ENCODE measurements at regions not wholly inside any gene's neighbourhood (a gene's known extent, or its start where the extent isn't known, plus 50 kb on each side); places are given as distances from the start of the nearest gene placed in this dataset.

DNA sequence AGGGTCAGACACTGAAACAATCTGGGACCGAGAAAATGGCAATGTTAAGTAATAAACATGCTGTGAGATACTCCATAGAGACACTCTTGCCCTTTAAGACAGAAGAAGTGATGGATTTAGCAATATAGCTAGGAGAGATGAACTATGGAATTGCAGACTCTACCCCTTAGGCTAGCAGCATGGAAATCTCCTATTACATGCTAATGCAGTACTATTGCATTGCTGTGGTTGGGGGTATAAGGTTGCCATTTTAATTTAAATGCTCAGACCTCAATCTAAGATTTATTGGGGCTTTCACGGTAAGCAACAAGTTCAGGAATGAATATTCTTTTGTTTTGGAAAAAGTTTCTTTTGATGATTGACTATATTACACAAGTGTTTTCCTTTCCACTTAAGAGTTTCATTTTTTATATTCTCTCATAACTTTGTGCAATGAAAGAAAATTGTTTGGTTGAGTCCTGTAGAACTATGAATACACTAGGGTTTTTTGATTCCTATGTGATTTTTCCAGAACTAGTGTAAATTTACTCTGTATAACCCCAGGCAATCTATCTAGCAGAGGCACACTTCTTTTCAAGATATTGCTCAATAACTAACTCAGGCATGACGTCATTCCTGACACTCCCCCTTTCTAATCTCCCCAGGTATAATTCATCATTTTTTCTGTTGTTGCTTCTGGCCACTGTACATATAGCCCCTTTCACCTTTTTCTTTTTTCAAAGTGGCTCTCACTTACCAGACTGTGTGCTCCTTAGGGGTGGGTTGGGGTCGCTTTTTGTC, 394.7 kb upstream of the KLF12 start:
- TF ChIP-seq, protein P1, sequence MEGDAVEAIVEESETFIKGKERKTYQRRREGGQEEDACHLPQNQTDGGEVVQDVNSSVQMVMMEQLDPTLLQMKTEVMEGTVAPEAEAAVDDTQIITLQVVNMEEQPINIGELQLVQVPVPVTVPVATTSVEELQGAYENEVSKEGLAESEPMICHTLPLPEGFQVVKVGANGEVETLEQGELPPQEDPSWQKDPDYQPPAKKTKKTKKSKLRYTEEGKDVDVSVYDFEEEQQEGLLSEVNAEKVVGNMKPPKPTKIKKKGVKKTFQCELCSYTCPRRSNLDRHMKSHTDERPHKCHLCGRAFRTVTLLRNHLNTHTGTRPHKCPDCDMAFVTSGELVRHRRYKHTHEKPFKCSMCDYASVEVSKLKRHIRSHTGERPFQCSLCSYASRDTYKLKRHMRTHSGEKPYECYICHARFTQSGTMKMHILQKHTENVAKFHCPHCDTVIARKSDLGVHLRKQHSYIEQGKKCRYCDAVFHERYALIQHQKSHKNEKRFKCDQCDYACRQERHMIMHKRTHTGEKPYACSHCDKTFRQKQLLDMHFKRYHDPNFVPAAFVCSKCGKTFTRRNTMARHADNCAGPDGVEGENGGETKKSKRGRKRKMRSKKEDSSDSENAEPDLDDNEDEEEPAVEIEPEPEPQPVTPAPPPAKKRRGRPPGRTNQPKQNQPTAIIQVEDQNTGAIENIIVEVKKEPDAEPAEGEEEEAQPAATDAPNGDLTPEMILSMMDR (IDR thresholded peaks at IDR 0.05), result no peak
- no peak for TF ChIP-seq POLR2A (IDR thresholded peaks at IDR 0.05)
- TF ChIP-seq EP300 (IDR thresholded peaks at IDR 0.05), result no peak

Data from ovary (tissue), 3 donors.